ENCODE measurements at regions not wholly inside any gene's neighbourhood (a gene's known extent, or its start where the extent isn't known, plus 50 kb on each side); places are given as distances from the start of the nearest gene placed in this dataset.

DNA sequence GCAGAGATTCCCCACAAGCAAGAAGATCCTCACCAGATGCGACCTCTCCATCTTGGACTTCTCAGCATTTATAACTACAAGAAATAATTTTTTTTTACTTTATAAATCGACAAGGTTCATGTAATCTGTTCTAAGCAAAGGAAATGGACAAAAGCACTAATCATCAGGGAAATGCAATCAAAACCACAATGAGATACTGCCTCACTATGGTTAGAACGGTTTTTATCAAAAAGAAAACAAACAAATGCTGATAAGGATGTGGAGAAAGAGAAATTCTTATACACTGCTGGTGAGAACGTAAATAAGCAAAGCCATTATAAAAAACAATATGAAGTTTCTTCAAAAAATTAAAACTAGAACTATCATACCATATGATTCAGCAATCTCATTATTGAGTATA is 1382.6 kb downstream of the ARAP2 start:
- TF ChIP-seq CHD1 (IDR thresholded peaks at IDR 0.05; ENCODE audit: low read depth, low read length), result no peak
- TF ChIP-seq SIRT6 (IDR thresholded peaks at IDR 0.05; ENCODE audit: low read length), result no peak
- TF ChIP-seq POLR2A (IDR thresholded peaks at IDR 0.05; ENCODE audit: control extremely low read depth in 1 of 2, low read depth in 2 of 2, low read length in 2 of 2), result no peak
- TF ChIP-seq, protein P1, sequence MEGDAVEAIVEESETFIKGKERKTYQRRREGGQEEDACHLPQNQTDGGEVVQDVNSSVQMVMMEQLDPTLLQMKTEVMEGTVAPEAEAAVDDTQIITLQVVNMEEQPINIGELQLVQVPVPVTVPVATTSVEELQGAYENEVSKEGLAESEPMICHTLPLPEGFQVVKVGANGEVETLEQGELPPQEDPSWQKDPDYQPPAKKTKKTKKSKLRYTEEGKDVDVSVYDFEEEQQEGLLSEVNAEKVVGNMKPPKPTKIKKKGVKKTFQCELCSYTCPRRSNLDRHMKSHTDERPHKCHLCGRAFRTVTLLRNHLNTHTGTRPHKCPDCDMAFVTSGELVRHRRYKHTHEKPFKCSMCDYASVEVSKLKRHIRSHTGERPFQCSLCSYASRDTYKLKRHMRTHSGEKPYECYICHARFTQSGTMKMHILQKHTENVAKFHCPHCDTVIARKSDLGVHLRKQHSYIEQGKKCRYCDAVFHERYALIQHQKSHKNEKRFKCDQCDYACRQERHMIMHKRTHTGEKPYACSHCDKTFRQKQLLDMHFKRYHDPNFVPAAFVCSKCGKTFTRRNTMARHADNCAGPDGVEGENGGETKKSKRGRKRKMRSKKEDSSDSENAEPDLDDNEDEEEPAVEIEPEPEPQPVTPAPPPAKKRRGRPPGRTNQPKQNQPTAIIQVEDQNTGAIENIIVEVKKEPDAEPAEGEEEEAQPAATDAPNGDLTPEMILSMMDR (IDR thresholded peaks at IDR 0.05; ENCODE audit: control extremely low read depth in 1 of 3, insufficient read depth in 1 of 3, low read depth in 1 of 3, low read length in 3 of 3), result no peak
- TF ChIP-seq, protein P2, sequence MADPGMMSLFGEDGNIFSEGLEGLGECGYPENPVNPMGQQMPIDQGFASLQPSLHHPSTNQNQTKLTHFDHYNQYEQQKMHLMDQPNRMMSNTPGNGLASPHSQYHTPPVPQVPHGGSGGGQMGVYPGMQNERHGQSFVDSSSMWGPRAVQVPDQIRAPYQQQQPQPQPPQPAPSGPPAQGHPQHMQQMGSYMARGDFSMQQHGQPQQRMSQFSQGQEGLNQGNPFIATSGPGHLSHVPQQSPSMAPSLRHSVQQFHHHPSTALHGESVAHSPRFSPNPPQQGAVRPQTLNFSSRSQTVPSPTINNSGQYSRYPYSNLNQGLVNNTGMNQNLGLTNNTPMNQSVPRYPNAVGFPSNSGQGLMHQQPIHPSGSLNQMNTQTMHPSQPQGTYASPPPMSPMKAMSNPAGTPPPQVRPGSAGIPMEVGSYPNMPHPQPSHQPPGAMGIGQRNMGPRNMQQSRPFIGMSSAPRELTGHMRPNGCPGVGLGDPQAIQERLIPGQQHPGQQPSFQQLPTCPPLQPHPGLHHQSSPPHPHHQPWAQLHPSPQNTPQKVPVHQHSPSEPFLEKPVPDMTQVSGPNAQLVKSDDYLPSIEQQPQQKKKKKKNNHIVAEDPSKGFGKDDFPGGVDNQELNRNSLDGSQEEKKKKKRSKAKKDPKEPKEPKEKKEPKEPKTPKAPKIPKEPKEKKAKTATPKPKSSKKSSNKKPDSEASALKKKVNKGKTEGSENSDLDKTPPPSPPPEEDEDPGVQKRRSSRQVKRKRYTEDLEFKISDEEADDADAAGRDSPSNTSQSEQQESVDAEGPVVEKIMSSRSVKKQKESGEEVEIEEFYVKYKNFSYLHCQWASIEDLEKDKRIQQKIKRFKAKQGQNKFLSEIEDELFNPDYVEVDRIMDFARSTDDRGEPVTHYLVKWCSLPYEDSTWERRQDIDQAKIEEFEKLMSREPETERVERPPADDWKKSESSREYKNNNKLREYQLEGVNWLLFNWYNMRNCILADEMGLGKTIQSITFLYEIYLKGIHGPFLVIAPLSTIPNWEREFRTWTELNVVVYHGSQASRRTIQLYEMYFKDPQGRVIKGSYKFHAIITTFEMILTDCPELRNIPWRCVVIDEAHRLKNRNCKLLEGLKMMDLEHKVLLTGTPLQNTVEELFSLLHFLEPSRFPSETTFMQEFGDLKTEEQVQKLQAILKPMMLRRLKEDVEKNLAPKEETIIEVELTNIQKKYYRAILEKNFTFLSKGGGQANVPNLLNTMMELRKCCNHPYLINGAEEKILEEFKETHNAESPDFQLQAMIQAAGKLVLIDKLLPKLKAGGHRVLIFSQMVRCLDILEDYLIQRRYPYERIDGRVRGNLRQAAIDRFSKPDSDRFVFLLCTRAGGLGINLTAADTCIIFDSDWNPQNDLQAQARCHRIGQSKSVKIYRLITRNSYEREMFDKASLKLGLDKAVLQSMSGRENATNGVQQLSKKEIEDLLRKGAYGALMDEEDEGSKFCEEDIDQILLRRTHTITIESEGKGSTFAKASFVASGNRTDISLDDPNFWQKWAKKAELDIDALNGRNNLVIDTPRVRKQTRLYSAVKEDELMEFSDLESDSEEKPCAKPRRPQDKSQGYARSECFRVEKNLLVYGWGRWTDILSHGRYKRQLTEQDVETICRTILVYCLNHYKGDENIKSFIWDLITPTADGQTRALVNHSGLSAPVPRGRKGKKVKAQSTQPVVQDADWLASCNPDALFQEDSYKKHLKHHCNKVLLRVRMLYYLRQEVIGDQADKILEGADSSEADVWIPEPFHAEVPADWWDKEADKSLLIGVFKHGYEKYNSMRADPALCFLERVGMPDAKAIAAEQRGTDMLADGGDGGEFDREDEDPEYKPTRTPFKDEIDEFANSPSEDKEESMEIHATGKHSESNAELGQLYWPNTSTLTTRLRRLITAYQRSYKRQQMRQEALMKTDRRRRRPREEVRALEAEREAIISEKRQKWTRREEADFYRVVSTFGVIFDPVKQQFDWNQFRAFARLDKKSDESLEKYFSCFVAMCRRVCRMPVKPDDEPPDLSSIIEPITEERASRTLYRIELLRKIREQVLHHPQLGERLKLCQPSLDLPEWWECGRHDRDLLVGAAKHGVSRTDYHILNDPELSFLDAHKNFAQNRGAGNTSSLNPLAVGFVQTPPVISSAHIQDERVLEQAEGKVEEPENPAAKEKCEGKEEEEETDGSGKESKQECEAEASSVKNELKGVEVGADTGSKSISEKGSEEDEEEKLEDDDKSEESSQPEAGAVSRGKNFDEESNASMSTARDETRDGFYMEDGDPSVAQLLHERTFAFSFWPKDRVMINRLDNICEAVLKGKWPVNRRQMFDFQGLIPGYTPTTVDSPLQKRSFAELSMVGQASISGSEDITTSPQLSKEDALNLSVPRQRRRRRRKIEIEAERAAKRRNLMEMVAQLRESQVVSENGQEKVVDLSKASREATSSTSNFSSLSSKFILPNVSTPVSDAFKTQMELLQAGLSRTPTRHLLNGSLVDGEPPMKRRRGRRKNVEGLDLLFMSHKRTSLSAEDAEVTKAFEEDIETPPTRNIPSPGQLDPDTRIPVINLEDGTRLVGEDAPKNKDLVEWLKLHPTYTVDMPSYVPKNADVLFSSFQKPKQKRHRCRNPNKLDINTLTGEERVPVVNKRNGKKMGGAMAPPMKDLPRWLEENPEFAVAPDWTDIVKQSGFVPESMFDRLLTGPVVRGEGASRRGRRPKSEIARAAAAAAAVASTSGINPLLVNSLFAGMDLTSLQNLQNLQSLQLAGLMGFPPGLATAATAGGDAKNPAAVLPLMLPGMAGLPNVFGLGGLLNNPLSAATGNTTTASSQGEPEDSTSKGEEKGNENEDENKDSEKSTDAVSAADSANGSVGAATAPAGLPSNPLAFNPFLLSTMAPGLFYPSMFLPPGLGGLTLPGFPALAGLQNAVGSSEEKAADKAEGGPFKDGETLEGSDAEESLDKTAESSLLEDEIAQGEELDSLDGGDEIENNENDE (IDR thresholded peaks at IDR 0.05; ENCODE audit: insufficient replicate concordance, low read length), result no peak
- no peak for TF ChIP-seq CBX5 (IDR thresholded peaks at IDR 0.05; ENCODE audit: low read depth, low read length)
- no peak for TF ChIP-seq TAF1 (IDR thresholded peaks at IDR 0.05; ENCODE audit: low read depth, low read length)
- no peak for TF ChIP-seq BRCA1 (IDR thresholded peaks at IDR 0.05; ENCODE audit: low read depth, low read length)
- no peak for TF ChIP-seq JUND (IDR thresholded peaks at IDR 0.05; ENCODE audit: low read length)
- TF ChIP-seq SIN3A (conservative IDR thresholded peaks at IDR 0.05 in 1 of 2, IDR thresholded peaks at IDR 0.05 in 1 of 2; ENCODE audit: low read depth in 1 of 2, low read length in 2 of 2), result no peak
- no peak for TF ChIP-seq POLR2AphosphoS5 (IDR thresholded peaks at IDR 0.05; ENCODE audit: low read depth, low read length)
